Ascending aorta (tissue), 2 donors: ENCODE measurements at regions not wholly inside any gene's neighbourhood (a gene's known extent, or its start where the extent isn't known, plus 50 kb on each side); places are given as distances from the start of the nearest gene placed in this dataset.

Experiments
- DNase-seq, 2 donors: peaks; one replicate each; pipeline ENCODE4 v3.0.0-alpha.2; 2019; ENCODE audit warnings: low spot score in 2 of 2
- H3K27ac ChIP-seq, 2 donors: fragments of 200-600 bp; sonication (generic); one replicate each; pipeline ENCODE4 v1.5.1; 2016 to 2017; ENCODE audit warnings: mild to moderate bottlenecking in 1 of 2
- H3K27me3 ChIP-seq: fragments of 200-600 bp; sonication (generic); one replicate; pipeline ENCODE4 v1.5.1; 2017
- H3K36me3 ChIP-seq, 2 donors: fragments of 200-600 bp; sonication (generic); one replicate each; pipeline ENCODE4 v1.5.1; 2016
- H3K4me1 ChIP-seq, 2 donors: fragments of 200-600 bp; sonication (generic); one replicate each; pipeline ENCODE4 v1.5.1; 2016 to 2017; ENCODE audit warnings: mild to moderate bottlenecking in 1 of 2
- H3K4me3 ChIP-seq, 2 donors: fragments of 200-600 bp; sonication (generic); one replicate each; pipeline ENCODE4 v1.5.1; 2016 to 2017; ENCODE audit warnings: mild to moderate bottlenecking in 1 of 2
- H3K9me3 ChIP-seq, 2 donors: fragments of 200-600 bp; sonication (generic); one replicate each; pipeline ENCODE4 v1.5.1; 2016
- intact Hi-C: fragments of 100-400 bp; cut with DNase I; formaldehyde crosslinking; loops from one replicate; pipeline ENCODE4 v1.15.1; 2023
- TF ChIP-seq, protein P1 (sequence below), 3 experiments: fragments of 200-600 bp in 2 of 3; fragments of 450-650 bp in 1 of 3; sonication (generic) in 2 of 3; IDR thresholded peaks; one replicate each; pipeline ENCODE4 v1.5.1; 2016 to 2019; ENCODE audit warnings: antibody characterized with exemption in 3 of 3, mild to moderate bottlenecking in 1 of 3, moderate library complexity in 1 of 3

DNA sequence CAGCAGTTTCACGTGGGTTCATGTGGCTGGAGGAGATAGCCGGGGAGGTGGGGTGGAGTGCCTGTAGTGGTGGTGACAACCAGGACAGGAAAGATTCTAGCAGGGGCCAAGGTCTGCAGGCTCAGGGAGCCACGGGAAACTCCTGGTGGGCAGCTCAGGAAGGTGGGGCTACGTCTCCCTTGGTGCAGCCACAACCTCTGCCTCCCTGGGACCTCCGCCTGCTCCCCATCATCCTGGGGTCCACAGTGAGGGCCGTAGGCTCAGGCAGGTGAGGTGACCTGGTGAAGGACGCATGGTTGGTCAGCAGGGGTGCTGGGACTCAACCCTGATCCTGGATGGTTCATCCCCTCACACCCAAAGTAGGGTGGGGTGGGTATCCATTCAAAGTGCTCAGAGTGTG lies 524.1 kb downstream of the TBC1D22A start:
- DNase-seq: no peak
- TF ChIP-seq, protein P1, sequence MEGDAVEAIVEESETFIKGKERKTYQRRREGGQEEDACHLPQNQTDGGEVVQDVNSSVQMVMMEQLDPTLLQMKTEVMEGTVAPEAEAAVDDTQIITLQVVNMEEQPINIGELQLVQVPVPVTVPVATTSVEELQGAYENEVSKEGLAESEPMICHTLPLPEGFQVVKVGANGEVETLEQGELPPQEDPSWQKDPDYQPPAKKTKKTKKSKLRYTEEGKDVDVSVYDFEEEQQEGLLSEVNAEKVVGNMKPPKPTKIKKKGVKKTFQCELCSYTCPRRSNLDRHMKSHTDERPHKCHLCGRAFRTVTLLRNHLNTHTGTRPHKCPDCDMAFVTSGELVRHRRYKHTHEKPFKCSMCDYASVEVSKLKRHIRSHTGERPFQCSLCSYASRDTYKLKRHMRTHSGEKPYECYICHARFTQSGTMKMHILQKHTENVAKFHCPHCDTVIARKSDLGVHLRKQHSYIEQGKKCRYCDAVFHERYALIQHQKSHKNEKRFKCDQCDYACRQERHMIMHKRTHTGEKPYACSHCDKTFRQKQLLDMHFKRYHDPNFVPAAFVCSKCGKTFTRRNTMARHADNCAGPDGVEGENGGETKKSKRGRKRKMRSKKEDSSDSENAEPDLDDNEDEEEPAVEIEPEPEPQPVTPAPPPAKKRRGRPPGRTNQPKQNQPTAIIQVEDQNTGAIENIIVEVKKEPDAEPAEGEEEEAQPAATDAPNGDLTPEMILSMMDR (IDR thresholded peaks at IDR 0.05): no peak
- no peaks in the 10 kb centered on the region for H3K9me3 ChIP-seq
- H3K27me3 ChIP-seq: no peaks in the 10 kb centered on the region
- H3K27ac ChIP-seq: no peak overlapping the region
- H3K4me1 ChIP-seq: no peaks in the 10 kb centered on the region
- H3K4me3 ChIP-seq: no peak overlapping the region
- intact Hi-C loops: no loop called here
- no peaks in the 10 kb centered on the region for H3K36me3 ChIP-seq

GRCh38 chr22:47285981-47286380 lies 523.5 kb downstream of the TBC1D22A start:
- Histone ChIP-seq H3K27ac (no peak overlapping the region), H3K4me1 (no peaks in the 10 kb centered on the region), H3K4me3 (no peak overlapping the region), H3K36me3 (no peaks in the 10 kb centered on the region), H3K27me3 (no peaks in the 10 kb centered on the region), H3K9me3 (no peaks in the 10 kb centered on the region)
- intact Hi-C loops: no loop called here
- no peak for DNase-seq
- TF ChIP-seq, protein P1 (IDR thresholded peaks at IDR 0.05): no peak

GRCh38 chr22:47284822-47285221 lies 522.4 kb downstream of the TBC1D22A start:
- no peak overlapping the region for H3K27ac ChIP-seq
- H3K36me3 ChIP-seq: no peaks in the 10 kb centered on the region
- H3K27me3 ChIP-seq: no peaks in the 10 kb centered on the region
- no peaks in the 10 kb centered on the region for H3K9me3 ChIP-seq
- intact Hi-C loops: no loop called here
- TF ChIP-seq, protein P1 (IDR thresholded peaks at IDR 0.05): no peak
- H3K4me3 ChIP-seq: no peak overlapping the region
- H3K4me1 ChIP-seq: no peaks in the 10 kb centered on the region
- no peak for DNase-seq

- no peaks in the 10 kb centered on the region for H3K4me1 ChIP-seq
- no peaks in the 10 kb centered on the region for H3K36me3 ChIP-seq
- no peaks in the 10 kb centered on the region for H3K27me3 ChIP-seq
- no peak overlapping the region for H3K4me3 ChIP-seq
- TF ChIP-seq, protein P1 (IDR thresholded peaks at IDR 0.05): no peak
- H3K9me3 ChIP-seq: no peaks in the 10 kb centered on the region
- H3K27ac ChIP-seq: no peak overlapping the region
- DNase-seq: no peak
- intact Hi-C loops: no loop called here
Observed at GRCh38 chr22:47284360-47284759, 521.9 kb downstream of the TBC1D22A start.

- H3K36me3 ChIP-seq: no peaks in the 10 kb centered on the region
- H3K4me3 ChIP-seq: no peak overlapping the region
- TF ChIP-seq, protein P1 (IDR thresholded peaks at IDR 0.05): no peak
- DNase-seq: no peak
- no peaks in the 10 kb centered on the region for H3K9me3 ChIP-seq
- H3K4me1 ChIP-seq: no peaks in the 10 kb centered on the region
- H3K27me3 ChIP-seq: no peaks in the 10 kb centered on the region
- H3K27ac ChIP-seq: no peak overlapping the region
- intact Hi-C loops: no loop called here
Observed at GRCh38 chr22:47283616-47284270, 521.3 kb downstream of the TBC1D22A start.

DNA sequence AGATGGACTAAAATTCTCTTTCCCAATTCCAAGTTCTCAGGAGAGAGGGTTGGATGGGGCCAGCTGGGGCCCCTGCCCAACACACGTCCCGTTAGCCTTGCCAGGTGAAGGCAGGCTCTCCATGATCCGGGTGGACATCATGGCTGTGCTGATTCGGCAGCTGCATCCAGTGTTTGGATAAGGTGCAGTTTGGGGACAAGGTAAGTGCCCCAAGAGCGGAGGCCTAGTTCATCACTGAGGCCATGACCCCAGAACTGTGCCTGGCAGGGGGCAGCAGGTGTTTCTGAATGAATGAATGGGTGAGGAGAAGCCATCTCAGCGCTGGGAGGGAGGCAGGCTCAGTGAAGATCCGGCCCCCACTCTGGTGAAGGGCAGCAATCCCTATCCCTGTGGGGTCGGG lies 520.4 kb downstream of the TBC1D22A start:
- Histone ChIP-seq H3K27me3 (no peaks in the 10 kb centered on the region), H3K9me3 (no peaks in the 10 kb centered on the region), H3K36me3 (no peaks in the 10 kb centered on the region), H3K4me3 (no peak overlapping the region), H3K27ac (no peak overlapping the region), H3K4me1 (no peaks in the 10 kb centered on the region)
- intact Hi-C loops: no loop called here
- DNase-seq: no peak
- TF ChIP-seq, protein P1 (IDR thresholded peaks at IDR 0.05): no peak
